Kasumi-1 (cell line): ENCODE measurements at regions not wholly inside any gene's neighbourhood (a gene's known extent, or its start where the extent isn't known, plus 50 kb on each side); places are given as distances from the start of the nearest gene placed in this dataset.

Experiments
- DNase-seq, 2 experiments: peaks; one replicate each; lab custom pipeline; 2025; lab: John Stamatoyannopoulos, UW

GRCh38 chr2:19719540-19719939, 182.2 kb downstream of the TTC32 start:
- DNase-seq, result no peak

- no peak for DNase-seq
Observed at GRCh38 chr2:19717446-19717845, 184.3 kb downstream of the TTC32 start.

GRCh38 chr2:19714926-19715325, 186.9 kb downstream of the TTC32 start:
- DNase-seq, result no peak

GRCh38 chr2:19712850-19713249, 188.9 kb downstream of the TTC32 start:
- DNase-seq, result no peak

- no peak for DNase-seq
Observed at GRCh38 chr2:19711470-19712372, 190.1 kb downstream of the TTC32 start.

GRCh38 chr2:19710230-19710629, 191.6 kb downstream of the TTC32 start:
- no peak for DNase-seq

- no peak for DNase-seq
Observed at GRCh38 chr2:19709553-19709952, 192.2 kb downstream of the TTC32 start.

- no peak for DNase-seq
Observed at GRCh38 chr2:19708776-19709175, 193.0 kb downstream of the TTC32 start.

GRCh38 chr2:19706332-19706731, 195.5 kb downstream of the TTC32 start:
- no peak for DNase-seq

GRCh38 chr2:19702267-19702666, 199.5 kb downstream of the TTC32 start:
- no peak for DNase-seq

- no peak for DNase-seq
Observed at GRCh38 chr2:19700861-19701585, 200.8 kb downstream of the TTC32 start.

- DNase-seq, result no peak
Observed at GRCh38 chr2:19697131-19697530, 204.7 kb downstream of the TTC32 start.

- DNase-seq, result no peak
Observed at GRCh38 chr2:19695706-19696105, 206.1 kb downstream of the TTC32 start.

- DNase-seq, result no peak
Observed at GRCh38 chr2:19691892-19692291, 209.9 kb downstream of the TTC32 start.

- no peak for DNase-seq
Observed at GRCh38 chr2:19690429-19690828, 211.4 kb downstream of the TTC32 start.

GRCh38 chr2:19689646-19690168, 212.1 kb downstream of the TTC32 start:
- no peak for DNase-seq

- DNase-seq, result no peak
Observed at GRCh38 chr2:19688059-19688458, 213.7 kb downstream of the TTC32 start.

- DNase-seq, result no peak
Observed at GRCh38 chr2:19687017-19687659, 214.6 kb downstream of the TTC32 start.

- no peak for DNase-seq
Observed at GRCh38 chr2:19686439-19686838, 215.3 kb downstream of the TTC32 start.

GRCh38 chr2:19685731-19686130, 216.1 kb downstream of the TTC32 start:
- DNase-seq, result no peak

GRCh38 chr2:19684516-19684915, 217.3 kb downstream of the TTC32 start:
- DNase-seq, result no peak

- no peak for DNase-seq
Observed at GRCh38 chr2:19683556-19683955, 218.2 kb downstream of the TTC32 start.

GRCh38 chr2:19682493-19682892, 219.3 kb downstream of the TTC32 start:
- no peak for DNase-seq
